Suppressor macrophage treated with lipopolysaccharide for 4 hours (primary cell): ENCODE measurements at regions not wholly inside any gene's neighbourhood (a gene's known extent, or its start where the extent isn't known, plus 50 kb on each side); places are given as distances from the start of the nearest gene placed in this dataset.
A peak's percentile ranks its signal among the peaks of the same experiment; 100 is the strongest.
"Not testable (repeated sequence)": the region's sequence is repeated elsewhere in the genome, so short reads cannot be mapped to it uniquely, and the experiment has no call there.

Source experiments
- DNase-seq: peaks from one replicate; pipeline ENCODE4 v3.0.0-alpha.2; 2020

- DNase-seq, result no peak
Measured at GRCh38 chr3:109678600-109678999, 341.3 kb upstream of the DPPA4 start.

- DNase-seq, result no peak
Measured at GRCh38 chr3:109679664-109680063, 342.3 kb upstream of the DPPA4 start.

- no peak for DNase-seq
Measured at GRCh38 chr3:109683746-109684145, 346.4 kb upstream of the DPPA4 start.

- no peak for DNase-seq
Measured at GRCh38 chr3:109685084-109686079, 348.0 kb upstream of the DPPA4 start.

GRCh38 chr3:109687626-109688025 lies 350.3 kb upstream of the DPPA4 start:
- no peak for DNase-seq

- no peak for DNase-seq
Measured at GRCh38 chr3:109696932-109697331, 359.6 kb upstream of the DPPA4 start.

GRCh38 chr3:109702252-109702651 lies 364.9 kb upstream of the DPPA4 start:
- no peak for DNase-seq

- no peak for DNase-seq
Measured at GRCh38 chr3:109702976-109703375, 365.6 kb upstream of the DPPA4 start.

GRCh38 chr3:109705133-109705532 lies 367.8 kb upstream of the DPPA4 start:
- DNase-seq, result not testable (repeated sequence)

GRCh38 chr3:109707617-109708016 lies 370.3 kb upstream of the DPPA4 start:
- no peak for DNase-seq

- DNase-seq, result no peak
Measured at GRCh38 chr3:109713288-109713687, 375.9 kb upstream of the DPPA4 start.

GRCh38 chr3:109715707-109716106 lies 378.4 kb upstream of the DPPA4 start:
- no peak for DNase-seq

GRCh38 chr3:109718850-109719249 lies 381.5 kb upstream of the DPPA4 start:
- DNase-seq, result no peak

- DNase-seq, result no peak
Measured at GRCh38 chr3:109728861-109729494, 391.6 kb upstream of the DPPA4 start.

- DNase-seq, result peak; percentile 50
Measured at GRCh38 chr3:109731639-109732473, 394.5 kb upstream of the DPPA4 start.

GRCh38 chr3:109743981-109744380 lies 406.6 kb upstream of the DPPA4 start:
- DNase-seq, result no peak

GRCh38 chr3:109772520-109772919 lies 435.2 kb upstream of the DPPA4 start:
- no peak for DNase-seq

- no peak for DNase-seq
Measured at GRCh38 chr3:109774108-109774507, 436.8 kb upstream of the DPPA4 start.

- no peak for DNase-seq
Measured at GRCh38 chr3:109784285-109784684, 446.9 kb upstream of the DPPA4 start.

- DNase-seq, result no peak
Measured at GRCh38 chr3:109784852-109785631, 447.7 kb upstream of the DPPA4 start.

GRCh38 chr3:109803274-109803673 lies 465.9 kb upstream of the DPPA4 start:
- DNase-seq, result no peak

- no peak for DNase-seq
Measured at GRCh38 chr3:109804697-109805096, 467.4 kb upstream of the DPPA4 start.
